OCI-LY7 (cell line): ENCODE measurements at regions not wholly inside any gene's neighbourhood (a gene's known extent, or its start where the extent isn't known, plus 50 kb on each side); places are given as distances from the start of the nearest gene placed in this dataset.

Experiments
- CTCF ChIP-seq: fragments of 200-600 bp; sonication (generic); conservative IDR thresholded peaks from 2 replicates; pipeline ENCODE4 v1.5.1; 2014; ENCODE audit warnings: mild to moderate bottlenecking, antibody characterized with exemption, low read length, moderate library complexity, mixed read lengths
- EZH2phosphoT487 ChIP-seq: fragments of 200-600 bp; sonication (generic); IDR thresholded peaks from 2 replicates; pipeline ENCODE4 v1.6.1; 2018; ENCODE audit warnings: low read depth, borderline replicate concordance, mild to moderate bottlenecking, mixed run types, antibody characterized with exemption, low read length, moderate library complexity, mixed read lengths

- no peak for TF ChIP-seq EZH2phosphoT487
- TF ChIP-seq CTCF = no peak
These were observed 246.2 kb upstream of the MCTP2 start for GRCh38 chr15:93985176-93985575.
